GM23248 (cell line): ENCODE measurements at regions not wholly inside any gene's neighbourhood (a gene's known extent, or its start where the extent isn't known, plus 50 kb on each side); places are given as distances from the start of the nearest gene placed in this dataset.
"Not testable (repeated sequence)": the region's sequence is repeated elsewhere in the genome, so short reads cannot be mapped to it uniquely, and the experiment has no call there.

Experiments used
- EZH2 ChIP-seq: fragments of 200-600 bp; sonication (generic); IDR thresholded peaks from 2 replicates; pipeline ENCODE4 v1.6.1; 2018; ENCODE audit warnings: antibody characterized with exemption, mild to moderate bottlenecking; ENCODE audit not compliant: insufficient read depth, poor library complexity, severe bottlenecking
- EZH2phosphoT487 ChIP-seq: fragments of 200-600 bp; sonication (generic); IDR thresholded peaks from 2 replicates; pipeline ENCODE4 v1.6.1; 2018; ENCODE audit warnings: antibody characterized with exemption, moderate library complexity, mild to moderate bottlenecking, low read depth; ENCODE audit not compliant: insufficient read depth

GRCh38 chr11:106317208-106317773 lies 239.8 kb downstream of the AASDHPPT start:
- TF ChIP-seq EZH2, EZH2phosphoT487: not testable (repeated sequence)
